CD8-positive, alpha-beta memory T cell (primary cell): ENCODE measurements at regions not wholly inside any gene's neighbourhood (a gene's known extent, or its start where the extent isn't known, plus 50 kb on each side); places are given as distances from the start of the nearest gene placed in this dataset.
"Not testable (repeated sequence)": the region's sequence is repeated elsewhere in the genome, so short reads cannot be mapped to it uniquely, and the experiment has no call there.

ENCODE experiments used
- CTCF ChIA-PET: fragments of 350-600 bp; sonication (Branson Sonifier 250); formaldehyde crosslinking; loops from one replicate; lab custom pipeline; 2021; ENCODE audit warnings: antibody characterized with exemption; lab: Charles Lee
- POLR2A ChIA-PET: fragments of 350-600 bp; sonication (Branson Sonifier 250); formaldehyde crosslinking; loops from one replicate; lab custom pipeline; 2021; ENCODE audit warnings: antibody characterized with exemption; lab: Charles Lee
- DNase-seq, 5 donors: peaks; one replicate each; pipeline versions ENCODE4 v3.0.0 to v3.0.0-alpha.2; 2020 to 2022; ENCODE audit warnings: mixed read lengths in 1 of 5
- H3K27ac ChIP-seq: one replicate; pipeline ENCODE4 v1.7.0; 2013; ENCODE audit warnings: low read depth, mild to moderate bottlenecking, low read length, moderate library complexity
- H3K27me3 ChIP-seq: 2 replicates; pipeline ENCODE4 v1.7.0; 2013; ENCODE audit warnings: low read length, mild to moderate bottlenecking; ENCODE audit not compliant: insufficient read depth, poor library complexity, severe bottlenecking
- H3K36me3 ChIP-seq: 2 replicates; pipeline ENCODE4 v1.7.0; 2013; ENCODE audit warnings: mild to moderate bottlenecking, low read length, moderate library complexity; ENCODE audit not compliant: insufficient read depth
- H3K4me1 ChIP-seq: 2 replicates; pipeline ENCODE4 v1.7.0; 2013; ENCODE audit warnings: mild to moderate bottlenecking, low read length, moderate library complexity; ENCODE audit not compliant: insufficient read depth
- H3K4me3 ChIP-seq: 2 replicates; pipeline ENCODE4 v1.7.0; 2013; ENCODE audit warnings: mild to moderate bottlenecking, low read length
- H3K9me3 ChIP-seq: 2 replicates; pipeline ENCODE4 v1.7.0; 2013; ENCODE audit warnings: mild to moderate bottlenecking, low read length
- H3K27ac Mint-ChIP-seq, 8 donors: one replicate each; pipeline ENCODE4 v1.8.0; 2020 to 2021; ENCODE audit warnings: mixed read lengths in 8 of 8, mild to moderate bottlenecking in 6 of 8, inconsistent platforms in 3 of 8, moderate library complexity in 3 of 8
- H3K27me3 Mint-ChIP-seq, 2 donors: one replicate each; pipeline ENCODE4 v1.8.0; 2020 to 2021; ENCODE audit warnings: mixed read lengths in 2 of 2, mild to moderate bottlenecking in 1 of 2, moderate library complexity in 1 of 2
- H3K36me3 Mint-ChIP-seq, 3 donors: one replicate each; pipeline ENCODE4 v1.8.0; 2020 to 2021; ENCODE audit warnings: mixed read lengths in 3 of 3, inconsistent platforms in 1 of 3, mild to moderate bottlenecking in 1 of 3
- H3K4me1 Mint-ChIP-seq, 3 donors: one replicate each; pipeline ENCODE4 v1.8.0; 2020 to 2021; ENCODE audit warnings: mixed read lengths in 3 of 3, inconsistent platforms in 1 of 3, mild to moderate bottlenecking in 1 of 3
- H3K4me3 Mint-ChIP-seq, 7 donors: one replicate each; pipeline ENCODE4 v1.8.0; 2020 to 2021; ENCODE audit warnings: mixed read lengths in 7 of 7, mild to moderate bottlenecking in 6 of 7, moderate library complexity in 4 of 7, inconsistent platforms in 2 of 7
- H3K9me3 Mint-ChIP-seq, 5 donors: one replicate each; pipeline ENCODE4 v1.8.0; 2020 to 2022; ENCODE audit warnings: mixed read lengths in 5 of 5, mild to moderate bottlenecking in 3 of 5, moderate library complexity in 2 of 5, inconsistent platforms in 1 of 5

DNA sequence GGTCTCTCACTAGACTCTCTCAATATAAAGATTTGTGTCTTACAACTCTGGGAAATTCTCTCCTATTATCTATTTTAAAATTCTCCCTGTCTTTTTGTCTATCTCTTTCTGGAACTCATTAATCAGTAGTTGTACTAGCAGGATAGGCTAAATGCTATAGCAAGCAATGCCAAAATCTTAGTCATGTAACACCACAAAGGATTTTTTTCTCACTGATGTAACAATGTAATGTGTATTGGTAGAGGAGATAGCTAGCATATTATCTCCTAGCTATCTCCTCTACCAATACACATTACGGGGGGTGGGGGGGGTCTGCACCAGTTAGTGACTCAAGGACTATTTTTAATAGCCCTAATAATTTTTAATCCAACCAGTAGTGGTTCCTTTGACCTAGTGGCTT is 225.4 kb downstream of the KLHL28 start:
- peaks cover 0 to 2% (median 0%) of the 10 kb centered on the region in 3 donors for H3K36me3 Mint-ChIP-seq

GRCh38 chr14:44732144-44732543 is 225.1 kb upstream of the FSCB start:
- CTCF ChIA-PET = no interaction called here
- no peak overlapping the region for H3K27ac Mint-ChIP-seq
- no peaks in the 10 kb centered on the region for H3K4me1 Mint-ChIP-seq
- peaks cover 0 to 7% (median 2%) of the 10 kb centered on the region in 5 donors for H3K9me3 Mint-ChIP-seq
- peaks cover 0 to 3% of the 10 kb centered on the region in 2 donors for H3K27me3 Mint-ChIP-seq
- no peaks in the 10 kb centered on the region for H3K27me3 ChIP-seq
- no peak overlapping the region for H3K4me3 Mint-ChIP-seq
- no peaks in the 10 kb centered on the region for H3K36me3 ChIP-seq
- no peaks in the 10 kb centered on the region for H3K4me1 ChIP-seq
- H3K36me3 Mint-ChIP-seq = no peaks in the 10 kb centered on the region
- no peak overlapping the region for H3K4me3 ChIP-seq
- H3K9me3 ChIP-seq = no peaks in the 10 kb centered on the region
- no peak for DNase-seq
- POLR2A ChIA-PET = no interaction called here
- H3K27ac ChIP-seq = no peak overlapping the region

More for the DNA sequence above, 225.4 kb downstream of the KLHL28 start:
- peaks cover 0 to 4% of the 10 kb centered on the region in 2 donors for H3K27me3 Mint-ChIP-seq
- no peak overlapping the region for H3K27ac Mint-ChIP-seq
- ChIA-PET CTCF (no interaction called here), POLR2A (no interaction called here)
- H3K4me3 ChIP-seq = no peak overlapping the region
- no peaks in the 10 kb centered on the region for H3K4me1 ChIP-seq
- no peaks in the 10 kb centered on the region for H3K4me1 Mint-ChIP-seq
- no peaks in the 10 kb centered on the region for H3K9me3 ChIP-seq
- DNase-seq = no peak
- H3K36me3 ChIP-seq = no peaks in the 10 kb centered on the region
- H3K4me3 Mint-ChIP-seq = no peak overlapping the region
- no peak overlapping the region for H3K27ac ChIP-seq
- H3K9me3 Mint-ChIP-seq = peaks cover 0 to 5% (median 0%) of the 10 kb centered on the region in 5 donors
- no peaks in the 10 kb centered on the region for H3K27me3 ChIP-seq

GRCh38 chr14:44730860-44731259 is 223.8 kb upstream of the FSCB start:
- H3K9me3 ChIP-seq = no peaks in the 10 kb centered on the region
- ChIA-PET CTCF (no interaction called here), POLR2A (no interaction called here)
- H3K27ac ChIP-seq = no peak overlapping the region
- no peak overlapping the region for H3K4me3 ChIP-seq
- no peaks in the 10 kb centered on the region for H3K27me3 ChIP-seq
- Mint-ChIP-seq H3K27me3 (peaks cover 0 to 5% of the 10 kb centered on the region in 2 donors), H3K36me3 (no peaks in the 10 kb centered on the region), H3K27ac (no peak overlapping the region), H3K4me1 (no peaks in the 10 kb centered on the region), H3K4me3 (no peak overlapping the region), H3K9me3 (peaks cover 0 to 7% (median 2%) of the 10 kb centered on the region in 5 donors)
- no peaks in the 10 kb centered on the region for H3K36me3 ChIP-seq
- no peaks in the 10 kb centered on the region for H3K4me1 ChIP-seq
- DNase-seq = no peak

DNA sequence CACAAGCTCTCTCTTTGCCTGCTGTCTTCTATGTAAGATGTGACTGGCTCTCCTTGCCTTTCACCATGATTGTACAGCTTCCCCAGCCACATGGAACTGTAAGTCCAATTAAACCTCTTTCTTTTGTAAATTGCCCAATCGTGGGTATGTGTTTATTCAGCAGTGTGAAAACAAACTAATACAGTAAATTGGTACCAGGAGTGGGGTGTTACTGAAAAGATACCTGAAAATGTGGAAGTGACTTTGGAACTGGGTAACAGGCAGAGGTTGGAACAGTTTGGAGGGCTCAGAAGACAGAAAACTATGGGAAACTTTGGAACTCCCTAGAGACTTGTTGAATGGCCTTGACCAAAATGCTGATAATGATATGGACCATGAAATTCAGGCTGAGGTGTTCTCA is 214.3 kb upstream of the FSCB start:
- H3K9me3 ChIP-seq, H3K27me3 Mint-ChIP-seq, H3K27ac Mint-ChIP-seq, CTCF ChIA-PET, H3K36me3 ChIP-seq, H3K4me1 Mint-ChIP-seq, DNase-seq, H3K4me3 ChIP-seq, H3K36me3 Mint-ChIP-seq, POLR2A ChIA-PET, H3K27ac ChIP-seq, H3K27me3 ChIP-seq, H3K4me3 Mint-ChIP-seq, H3K4me1 ChIP-seq: not testable (repeated sequence)
- peaks cover 11 to 28% (median 24%) of the 10 kb centered on the region in 5 donors for H3K9me3 Mint-ChIP-seq

GRCh38 chr14:44720707-44721106 is 213.6 kb upstream of the FSCB start:
- CTCF ChIA-PET = no interaction called here
- no peaks in the 10 kb centered on the region for H3K4me1 Mint-ChIP-seq
- no peak for DNase-seq
- no peaks in the 10 kb centered on the region for H3K27me3 ChIP-seq
- POLR2A ChIA-PET = no interaction called here
- no peak overlapping the region for H3K27ac Mint-ChIP-seq
- H3K9me3 ChIP-seq = no peaks in the 10 kb centered on the region
- H3K4me1 ChIP-seq = no peaks in the 10 kb centered on the region
- H3K27ac ChIP-seq = no peak overlapping the region
- H3K36me3 Mint-ChIP-seq = peaks cover 0 to 9% (median 0%) of the 10 kb centered on the region in 3 donors
- H3K4me3 Mint-ChIP-seq = no peak overlapping the region
- H3K27me3 Mint-ChIP-seq = peaks cover 0 to 1% of the 10 kb centered on the region in 2 donors
- no peak overlapping the region for H3K4me3 ChIP-seq
- H3K36me3 ChIP-seq = no peaks in the 10 kb centered on the region
- H3K9me3 Mint-ChIP-seq = peaks cover 11 to 31% (median 24%) of the 10 kb centered on the region in 5 donors

DNA sequence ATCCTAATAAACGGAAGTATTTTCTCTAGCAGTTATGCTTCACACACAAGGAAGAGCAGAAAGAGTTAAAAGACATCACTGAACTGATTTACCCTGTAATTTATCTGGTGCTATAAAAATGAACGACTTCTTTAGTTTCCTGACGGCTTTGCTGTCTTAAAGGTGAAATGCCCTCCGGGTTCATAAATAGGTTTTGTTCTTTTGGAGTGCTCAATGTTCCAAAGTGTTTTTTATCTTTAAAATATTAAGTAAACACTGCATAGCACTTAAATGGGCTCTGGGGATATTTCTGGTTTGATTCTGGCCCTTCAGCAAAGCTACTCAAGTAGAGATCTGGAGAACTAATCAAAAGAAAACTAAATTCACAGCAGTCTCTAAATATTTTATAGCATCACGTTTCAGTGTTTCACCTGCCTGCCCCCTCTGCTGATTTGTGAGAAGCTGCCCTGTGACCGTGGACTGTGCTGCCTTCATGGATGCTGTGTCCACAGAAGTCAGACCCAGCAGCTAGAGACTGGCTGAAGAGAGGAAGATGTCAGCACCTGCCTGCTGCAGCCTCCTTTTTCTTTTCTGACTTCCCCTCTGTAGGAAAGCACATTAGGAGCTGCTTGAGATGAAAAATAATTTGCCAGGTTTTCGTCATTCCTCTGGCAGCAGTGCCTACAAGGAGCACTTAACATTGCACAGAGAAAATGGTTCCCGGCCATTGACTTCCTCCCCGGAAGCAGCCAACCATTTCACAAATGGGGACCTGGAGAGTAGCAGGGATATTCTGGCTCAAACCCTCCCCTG is 205.1 kb upstream of the FSCB start:
- ChIA-PET POLR2A (no interaction called here), CTCF (no interaction called here)
- Histone ChIP-seq H3K27me3 (no peaks in the 10 kb centered on the region), H3K4me3 (no peak overlapping the region), H3K4me1 (no peaks in the 10 kb centered on the region), H3K27ac (no peak overlapping the region), H3K9me3 (no peaks in the 10 kb centered on the region), H3K36me3 (no peaks in the 10 kb centered on the region)
- DNase-seq = no peak
- H3K4me1 Mint-ChIP-seq = no peaks in the 10 kb centered on the region
- no peaks in the 10 kb centered on the region for H3K36me3 Mint-ChIP-seq
- no peaks in the 10 kb centered on the region for H3K27me3 Mint-ChIP-seq
- no peak overlapping the region for H3K27ac Mint-ChIP-seq
- H3K4me3 Mint-ChIP-seq = no peak overlapping the region
- peaks cover 0 to 10% (median 1%) of the 10 kb centered on the region in 5 donors for H3K9me3 Mint-ChIP-seq

GRCh38 chr14:44701563-44702263 is 194.6 kb upstream of the FSCB start:
- ChIA-PET POLR2A (no interaction called here), CTCF (no interaction called here)
- Mint-ChIP-seq H3K27me3 (no peaks in the 10 kb centered on the region), H3K4me1 (no peaks in the 10 kb centered on the region), H3K4me3 (no peak overlapping the region), H3K9me3 (peaks cover 0 to 12% (median 4%) of the 10 kb centered on the region in 5 donors), H3K36me3 (no peaks in the 10 kb centered on the region), H3K27ac (no peak overlapping the region)
- no peak for DNase-seq
- Histone ChIP-seq H3K27ac (no peak overlapping the region), H3K9me3 (no peaks in the 10 kb centered on the region), H3K4me1 (no peaks in the 10 kb centered on the region), H3K4me3 (no peak overlapping the region), H3K27me3 (no peaks in the 10 kb centered on the region), H3K36me3 (no peaks in the 10 kb centered on the region)

DNA sequence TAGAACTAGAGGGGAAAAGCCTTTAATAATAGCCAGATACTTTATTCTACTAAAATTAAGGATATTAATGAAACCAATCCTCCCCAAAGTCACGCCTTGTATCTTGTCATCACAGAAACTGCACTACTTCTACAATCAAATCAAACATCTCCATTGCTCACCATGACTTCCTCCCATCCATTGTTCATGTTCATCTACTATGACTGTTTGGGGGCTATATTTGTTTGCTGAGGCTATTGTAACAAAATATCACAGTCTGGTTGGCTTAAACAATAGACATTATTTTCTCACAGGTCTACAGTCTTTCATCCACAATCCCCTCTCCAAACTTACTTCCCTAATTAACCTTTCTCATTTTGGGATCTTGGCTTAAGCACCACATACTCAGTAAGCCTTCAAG is 193.6 kb upstream of the FSCB start:
- Histone ChIP-seq H3K27me3 (no peaks in the 10 kb centered on the region), H3K4me3 (no peak overlapping the region), H3K36me3 (no peaks in the 10 kb centered on the region), H3K9me3 (no peaks in the 10 kb centered on the region), H3K4me1 (no peaks in the 10 kb centered on the region), H3K27ac (no peak overlapping the region)
- H3K4me1 Mint-ChIP-seq = no peaks in the 10 kb centered on the region
- CTCF ChIA-PET = no interaction called here
- H3K4me3 Mint-ChIP-seq = no peak overlapping the region
- no peak for DNase-seq
- no peaks in the 10 kb centered on the region for H3K36me3 Mint-ChIP-seq
- H3K27me3 Mint-ChIP-seq = no peaks in the 10 kb centered on the region
- H3K27ac Mint-ChIP-seq = no peak overlapping the region
- H3K9me3 Mint-ChIP-seq = peaks cover 0 to 13% (median 5%) of the 10 kb centered on the region in 5 donors
- POLR2A ChIA-PET = no interaction called here
